Astrocyte of the spinal cord (primary cell): ENCODE measurements at regions not wholly inside any gene's neighbourhood (a gene's known extent, or its start where the extent isn't known, plus 50 kb on each side); places are given as distances from the start of the nearest gene placed in this dataset.

Experiments used
- DNase-seq: peaks from one replicate; pipeline ENCODE4 v3.0.0; 2011; ENCODE audit warnings: low read depth, low spot score
- H3K4me3 ChIP-seq: 2 replicates; pipeline ENCODE4 v1.5.1; 2011; ENCODE audit warnings: low read depth, mild to moderate bottlenecking, low read length, moderate library complexity
- CTCF ChIP-seq: IDR thresholded peaks from 2 replicates; pipeline ENCODE4 v1.5.1; 2012; ENCODE audit warnings: low read depth, mild to moderate bottlenecking, low read length, inconsistent platforms
- in situ Hi-C: cut with HindIII; loops from 2 replicates; pipeline ENCODE4 v1.10.0; 2017; ENCODE audit warnings: low sequenced_read_pairs

- no peak for TF ChIP-seq CTCF
- in situ Hi-C loops: no loop called here
- no peak for DNase-seq
- H3K4me3 ChIP-seq: no peak overlapping the region
These were observed 259.9 kb downstream of the EIPR1 start for GRCh38 chr2:3117650-3118216.

GRCh38 chr2:3116371-3116770, 261.2 kb downstream of the EIPR1 start:
- no peak overlapping the region for H3K4me3 ChIP-seq
- DNase-seq: no peak
- no peak for TF ChIP-seq CTCF
- in situ Hi-C loops: no loop called here

- in situ Hi-C loops: no loop called here
- TF ChIP-seq CTCF: no peak
- no peak for DNase-seq
- H3K4me3 ChIP-seq: no peak overlapping the region
These were observed 262.1 kb downstream of the EIPR1 start for GRCh38 chr2:3115301-3116042.

GRCh38 chr2:3114406-3115185, 263.0 kb downstream of the EIPR1 start:
- no peak for TF ChIP-seq CTCF
- no peak for DNase-seq
- in situ Hi-C loops: no loop called here
- no peak overlapping the region for H3K4me3 ChIP-seq

DNA sequence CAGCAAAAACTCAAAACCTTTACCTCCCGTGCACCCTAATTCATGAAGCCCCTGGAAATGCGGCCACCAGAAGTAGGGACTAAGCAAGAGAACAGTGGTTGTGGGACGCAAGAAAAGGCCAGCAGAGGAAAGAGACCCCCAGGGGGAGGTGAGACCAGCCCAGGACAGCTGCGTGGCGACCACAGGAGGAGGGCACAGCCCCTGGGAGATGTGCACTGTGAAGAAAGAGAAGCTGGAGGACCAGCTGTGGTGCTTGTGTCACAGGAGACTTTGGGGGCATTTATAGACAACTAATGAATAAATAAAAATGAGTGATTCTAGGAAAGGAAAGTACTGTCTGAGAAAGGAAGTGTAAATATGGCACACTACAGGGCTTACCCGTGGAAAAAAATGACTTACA, 263.8 kb downstream of the EIPR1 start:
- in situ Hi-C loops: no loop called here
- no peak for TF ChIP-seq CTCF
- no peak for DNase-seq
- H3K4me3 ChIP-seq: no peak overlapping the region

- in situ Hi-C loops: no loop called here
- no peak for TF ChIP-seq CTCF
- no peak overlapping the region for H3K4me3 ChIP-seq
- DNase-seq: no peak
These were observed 264.5 kb downstream of the EIPR1 start for GRCh38 chr2:3113122-3113521.
